ENCODE measurements at regions not wholly inside any gene's neighbourhood (a gene's known extent, or its start where the extent isn't known, plus 50 kb on each side); places are given as distances from the start of the nearest gene placed in this dataset.
"Not testable (repeated sequence)": the region's sequence is repeated elsewhere in the genome, so short reads cannot be mapped to it uniquely, and the experiment has no call there.

DNA sequence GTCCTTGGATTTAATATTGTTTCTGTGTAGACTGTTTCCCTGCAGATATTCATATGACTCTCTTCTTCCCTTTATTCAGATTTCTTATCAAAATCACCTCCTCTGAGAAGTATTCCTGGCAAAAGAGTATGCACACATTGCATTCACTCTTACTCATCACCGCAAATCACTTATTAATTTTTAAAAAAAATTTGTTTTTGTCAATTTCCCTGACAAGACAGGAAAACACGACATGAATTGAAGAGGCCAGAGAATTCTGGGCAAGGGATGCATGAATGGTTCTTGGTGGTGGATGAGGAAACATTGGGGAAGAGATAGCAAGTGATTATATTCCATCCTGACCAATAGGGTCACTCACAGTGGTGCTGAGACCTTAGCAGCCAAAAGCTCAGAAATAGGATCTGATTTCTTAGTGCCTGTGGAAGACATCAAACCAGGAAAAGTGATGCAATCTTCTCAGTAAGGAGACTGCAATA is 522.5 kb upstream of the AGA start:
- Histone ChIP-seq H3K9me3 (ENCODE audit: control insufficient read depth, insufficient read depth, low read length) (no peaks in the 10 kb centered on the region), H3K27me3 (ENCODE audit: control insufficient read depth, insufficient read depth, low read length) (no peaks in the 10 kb centered on the region), H3K9ac (ENCODE audit: low read depth, low read length) (no peak overlapping the region), H3K27ac (ENCODE audit: low read depth, low read length) (no peak overlapping the region), H3K4me1 (ENCODE audit: control insufficient read depth, insufficient read depth, low read length) (no peaks in the 10 kb centered on the region), H3K4me3 (ENCODE audit: low read depth, low read length) (no peak overlapping the region), H3K36me3 (ENCODE audit: control insufficient read depth, insufficient read depth, low read length) (no peaks in the 10 kb centered on the region)

DNA sequence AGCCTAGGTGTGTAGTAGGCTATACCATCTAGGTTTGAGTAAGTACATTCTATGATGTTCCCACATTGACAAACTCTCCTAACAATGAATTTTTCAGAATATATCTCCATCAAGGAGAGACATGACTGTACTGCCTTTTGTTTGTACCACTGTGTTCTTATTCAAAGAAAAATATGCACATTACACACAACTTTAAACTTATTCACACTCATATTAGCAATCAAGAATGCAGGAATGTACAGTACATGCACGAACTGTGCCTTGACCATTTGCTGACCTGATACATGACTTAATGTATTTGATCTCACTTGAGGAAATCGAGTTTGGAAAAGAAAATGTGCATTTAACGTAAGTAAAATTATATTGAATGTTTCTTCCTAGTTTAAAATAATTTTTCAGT is 525.1 kb upstream of the AGA start:
- Histone ChIP-seq H3K27ac (ENCODE audit: low read depth, low read length) (no peak overlapping the region), H3K4me1 (ENCODE audit: control insufficient read depth, insufficient read depth, low read length) (no peaks in the 10 kb centered on the region), H3K4me3 (ENCODE audit: low read depth, low read length) (no peak overlapping the region), H3K27me3 (ENCODE audit: control insufficient read depth, insufficient read depth, low read length) (no peaks in the 10 kb centered on the region), H3K36me3 (ENCODE audit: control insufficient read depth, insufficient read depth, low read length) (no peaks in the 10 kb centered on the region), H3K9me3 (ENCODE audit: control insufficient read depth, insufficient read depth, low read length) (no peaks in the 10 kb centered on the region), H3K9ac (ENCODE audit: low read depth, low read length) (no peak overlapping the region)

GRCh38 chr4:177968817-177969442 is 526.7 kb upstream of the AGA start:
- Histone ChIP-seq H3K27me3 (ENCODE audit: control insufficient read depth, insufficient read depth, low read length) (no peaks in the 10 kb centered on the region), H3K4me1 (ENCODE audit: control insufficient read depth, insufficient read depth, low read length) (no peaks in the 10 kb centered on the region), H3K36me3 (ENCODE audit: control insufficient read depth, insufficient read depth, low read length) (no peaks in the 10 kb centered on the region), H3K9me3 (ENCODE audit: control insufficient read depth, insufficient read depth, low read length) (no peaks in the 10 kb centered on the region), H3K9ac (ENCODE audit: low read depth, low read length) (no peak overlapping the region), H3K27ac (ENCODE audit: low read depth, low read length) (no peak overlapping the region), H3K4me3 (ENCODE audit: low read depth, low read length) (no peak overlapping the region)

- no peaks in the 10 kb centered on the region for H3K27me3 ChIP-seq (ENCODE audit: control insufficient read depth, insufficient read depth, low read length)
- no peaks in the 10 kb centered on the region for H3K36me3 ChIP-seq (ENCODE audit: control insufficient read depth, insufficient read depth, low read length)
- H3K9ac ChIP-seq (ENCODE audit: low read depth, low read length) = no peak overlapping the region
- no peak overlapping the region for H3K27ac ChIP-seq (ENCODE audit: low read depth, low read length)
- no peaks in the 10 kb centered on the region for H3K4me1 ChIP-seq (ENCODE audit: control insufficient read depth, insufficient read depth, low read length)
- H3K9me3 ChIP-seq (ENCODE audit: control insufficient read depth, insufficient read depth, low read length) = no peaks in the 10 kb centered on the region
- H3K4me3 ChIP-seq (ENCODE audit: low read depth, low read length) = no peak overlapping the region
Measured at GRCh38 chr4:177974461-177974860, 532.2 kb upstream of the AGA start.

GRCh38 chr4:177975315-177975987 is 533.2 kb upstream of the AGA start:
- Histone ChIP-seq H3K36me3 (ENCODE audit: control insufficient read depth, insufficient read depth, low read length) (no peaks in the 10 kb centered on the region), H3K4me3 (ENCODE audit: low read depth, low read length) (no peak overlapping the region), H3K27me3 (ENCODE audit: control insufficient read depth, insufficient read depth, low read length) (no peaks in the 10 kb centered on the region), H3K9ac (ENCODE audit: low read depth, low read length) (no peak overlapping the region), H3K9me3 (ENCODE audit: control insufficient read depth, insufficient read depth, low read length) (no peaks in the 10 kb centered on the region), H3K4me1 (ENCODE audit: control insufficient read depth, insufficient read depth, low read length) (no peaks in the 10 kb centered on the region), H3K27ac (ENCODE audit: low read depth, low read length) (no peak overlapping the region)

DNA sequence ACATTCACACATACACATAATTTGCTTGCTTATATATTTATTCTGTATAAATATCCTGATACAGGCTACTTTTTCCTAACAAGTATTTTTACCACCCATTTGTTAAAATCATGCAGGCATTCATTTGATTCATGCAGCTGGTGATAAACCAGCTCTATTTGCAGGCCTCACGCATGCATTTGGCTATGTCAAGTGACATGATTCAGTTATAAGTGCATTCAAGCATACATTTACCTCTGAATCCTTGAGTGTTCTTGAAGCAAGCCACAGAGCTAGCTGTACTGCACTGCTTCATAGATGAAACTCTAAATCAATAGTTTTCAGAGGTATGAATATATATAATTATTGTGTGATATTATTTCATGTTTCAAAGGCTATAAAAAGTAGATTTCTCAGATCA is 544.0 kb upstream of the AGA start:
- Histone ChIP-seq H3K9me3 (ENCODE audit: control insufficient read depth, insufficient read depth, low read length) (no peaks in the 10 kb centered on the region), H3K9ac (ENCODE audit: low read depth, low read length) (no peak overlapping the region), H3K4me3 (ENCODE audit: low read depth, low read length) (no peak overlapping the region), H3K4me1 (ENCODE audit: control insufficient read depth, insufficient read depth, low read length) (peaks cover 13% of the 10 kb centered on the region), H3K27me3 (ENCODE audit: control insufficient read depth, insufficient read depth, low read length) (no peaks in the 10 kb centered on the region), H3K27ac (ENCODE audit: low read depth, low read length) (no peak overlapping the region), H3K36me3 (ENCODE audit: control insufficient read depth, insufficient read depth, low read length) (no peaks in the 10 kb centered on the region)

DNA sequence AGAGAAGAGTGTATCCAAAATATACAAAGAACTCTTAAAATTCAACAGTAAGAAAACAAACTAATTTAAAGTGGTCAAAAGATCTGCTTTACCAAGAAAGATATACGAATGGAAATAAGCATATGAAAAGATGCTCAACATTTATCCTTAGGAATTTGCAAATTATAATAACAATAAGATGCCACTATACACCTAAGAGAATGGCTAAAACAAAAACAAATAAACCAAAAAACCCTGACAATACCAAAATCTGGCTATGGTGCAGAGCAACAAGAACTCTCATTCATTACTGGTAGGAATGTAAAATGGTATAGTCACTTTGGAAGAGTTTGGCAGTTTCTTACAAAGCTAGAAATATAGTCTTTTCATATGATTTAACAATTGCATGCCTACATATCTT is 545.7 kb upstream of the AGA start:
- H3K27me3 ChIP-seq (ENCODE audit: control insufficient read depth, insufficient read depth, low read length) = no peaks in the 10 kb centered on the region
- no peaks in the 10 kb centered on the region for H3K36me3 ChIP-seq (ENCODE audit: control insufficient read depth, insufficient read depth, low read length)
- H3K4me3 ChIP-seq (ENCODE audit: low read depth, low read length) = 0 out of 2 replicates have a peak overlapping the region, but pooled peaks have one; percentile 3
- no peak overlapping the region for H3K9ac ChIP-seq (ENCODE audit: low read depth, low read length)
- H3K27ac ChIP-seq (ENCODE audit: low read depth, low read length) = no peak overlapping the region
- peaks cover 13% of the 10 kb centered on the region for H3K4me1 ChIP-seq (ENCODE audit: control insufficient read depth, insufficient read depth, low read length)
- H3K9me3 ChIP-seq (ENCODE audit: control insufficient read depth, insufficient read depth, low read length) = no peaks in the 10 kb centered on the region

DNA sequence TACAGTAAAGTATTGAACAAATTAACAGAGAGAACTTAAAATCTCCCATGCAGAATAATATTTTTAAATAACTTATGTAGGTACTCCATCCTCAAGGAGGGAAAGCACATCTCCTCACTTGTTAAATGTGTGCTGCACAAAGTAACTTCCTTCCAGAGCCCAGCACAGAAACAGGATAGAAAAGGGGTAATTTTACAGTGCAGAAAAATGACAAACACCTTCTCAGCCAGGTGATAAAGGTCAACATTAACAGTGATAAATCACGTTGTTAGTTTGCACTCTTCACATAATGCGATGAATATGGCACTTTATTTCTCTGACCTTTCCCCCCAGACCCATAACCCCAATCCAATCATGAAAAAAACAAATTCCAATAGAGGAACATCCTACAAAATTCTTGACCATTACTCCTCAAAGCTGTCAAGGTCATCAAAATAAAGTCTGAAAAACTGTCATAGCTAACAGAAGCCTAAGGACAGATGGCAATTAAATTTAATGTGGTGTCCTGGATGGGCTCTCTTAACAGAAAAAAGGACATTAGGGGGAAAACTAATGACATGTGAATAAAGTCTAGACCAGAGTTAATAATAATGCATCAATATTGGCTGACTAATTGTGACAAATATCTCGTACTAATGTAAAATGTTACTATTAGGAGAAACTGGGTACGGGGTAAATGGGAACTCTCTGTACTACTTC is 547.4 kb upstream of the AGA start:
- H3K27ac ChIP-seq (ENCODE audit: low read depth, low read length) = no peak overlapping the region
- no peaks in the 10 kb centered on the region for H3K36me3 ChIP-seq (ENCODE audit: control insufficient read depth, insufficient read depth, low read length)
- H3K4me3 ChIP-seq (ENCODE audit: low read depth, low read length) = no peak overlapping the region
- peaks cover 13% of the 10 kb centered on the region for H3K4me1 ChIP-seq (ENCODE audit: control insufficient read depth, insufficient read depth, low read length)
- no peaks in the 10 kb centered on the region for H3K9me3 ChIP-seq (ENCODE audit: control insufficient read depth, insufficient read depth, low read length)
- H3K9ac ChIP-seq (ENCODE audit: low read depth, low read length) = no peak overlapping the region
- H3K27me3 ChIP-seq (ENCODE audit: control insufficient read depth, insufficient read depth, low read length) = no peaks in the 10 kb centered on the region

DNA sequence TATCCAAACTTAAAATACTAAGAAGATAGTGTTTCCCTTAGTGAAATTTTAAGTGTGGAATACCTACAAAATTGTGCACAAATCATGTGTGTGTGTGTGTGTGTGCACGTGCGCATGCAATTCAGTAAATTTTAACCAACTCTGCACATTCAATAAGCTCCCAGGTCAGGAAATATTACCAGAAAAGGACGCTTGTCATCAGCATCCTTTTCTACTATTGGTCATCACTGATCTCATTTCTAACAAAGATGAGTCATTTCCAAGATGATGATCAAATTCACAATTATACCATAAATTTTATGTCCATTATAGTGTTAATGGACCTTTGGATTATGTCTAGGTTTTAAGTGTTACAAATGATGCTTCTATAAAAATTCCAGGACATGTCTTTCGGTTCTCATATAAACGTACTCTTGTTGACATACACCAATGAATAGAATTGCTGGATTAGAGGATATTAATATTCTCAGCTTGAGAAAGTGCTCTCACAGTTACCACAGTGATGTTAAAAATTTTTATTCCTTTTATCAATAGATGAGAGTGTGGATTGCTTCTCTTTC is 560.9 kb upstream of the AGA start:
- Histone ChIP-seq H3K4me3 (ENCODE audit: low read depth, low read length) (no peak overlapping the region), H3K36me3 (ENCODE audit: control insufficient read depth, insufficient read depth, low read length) (no peaks in the 10 kb centered on the region), H3K4me1 (ENCODE audit: control insufficient read depth, insufficient read depth, low read length) (no peaks in the 10 kb centered on the region)

DNA sequence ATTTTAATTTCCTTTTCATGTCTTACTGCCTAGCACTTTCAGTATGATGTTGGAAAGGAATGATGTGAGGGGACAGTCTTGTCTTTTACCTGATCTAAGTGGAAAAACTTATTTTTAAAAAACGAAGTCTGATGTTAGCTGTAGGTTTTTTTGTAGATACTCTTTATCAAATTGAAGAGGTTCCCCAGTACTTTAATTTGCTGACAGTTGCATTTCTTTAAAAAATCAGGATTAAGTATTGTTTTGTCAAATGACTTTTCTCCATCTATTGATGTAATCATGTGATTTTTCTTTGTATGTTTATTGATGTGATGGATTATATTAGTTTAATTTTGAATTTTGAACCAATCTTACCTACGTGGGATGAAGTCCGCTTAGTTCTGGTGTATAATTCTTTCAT is 568.4 kb upstream of the AGA start:
- no peaks in the 10 kb centered on the region for H3K4me1 ChIP-seq (ENCODE audit: control insufficient read depth, insufficient read depth, low read length)
- H3K27me3 ChIP-seq (ENCODE audit: control insufficient read depth, insufficient read depth, low read length) = no peaks in the 10 kb centered on the region
- H3K36me3 ChIP-seq (ENCODE audit: control insufficient read depth, insufficient read depth, low read length) = no peaks in the 10 kb centered on the region
- H3K4me3 ChIP-seq (ENCODE audit: low read depth, low read length) = no peak overlapping the region
- H3K9me3 ChIP-seq (ENCODE audit: control insufficient read depth, insufficient read depth, low read length) = no peaks in the 10 kb centered on the region
- no peak overlapping the region for H3K27ac ChIP-seq (ENCODE audit: low read depth, low read length)
- no peak overlapping the region for H3K9ac ChIP-seq (ENCODE audit: low read depth, low read length)

More for the DNA sequence above, 560.9 kb upstream of the AGA start:
- H3K27me3 ChIP-seq (ENCODE audit: control insufficient read depth, insufficient read depth, low read length) = no peaks in the 10 kb centered on the region
- no peaks in the 10 kb centered on the region for H3K9me3 ChIP-seq (ENCODE audit: control insufficient read depth, insufficient read depth, low read length)
- H3K9ac ChIP-seq (ENCODE audit: low read depth, low read length) = no peak overlapping the region
- no peak overlapping the region for H3K27ac ChIP-seq (ENCODE audit: low read depth, low read length)

- not testable (repeated sequence) for H3K27me3 ChIP-seq (ENCODE audit: control insufficient read depth, insufficient read depth, low read length); H3K4me3 ChIP-seq (ENCODE audit: low read depth, low read length); H3K9ac ChIP-seq (ENCODE audit: low read depth, low read length); H3K27ac ChIP-seq (ENCODE audit: low read depth, low read length); H3K9me3 ChIP-seq (ENCODE audit: control insufficient read depth, insufficient read depth, low read length); H3K4me1 ChIP-seq (ENCODE audit: control insufficient read depth, insufficient read depth, low read length); H3K36me3 ChIP-seq (ENCODE audit: control insufficient read depth, insufficient read depth, low read length)
Measured at GRCh38 chr4:178015046-178015445, 572.8 kb upstream of the AGA start.
